ENCODE measurements at regions not wholly inside any gene's neighbourhood (a gene's known extent, or its start where the extent isn't known, plus 50 kb on each side); places are given as distances from the start of the nearest gene placed in this dataset.

DNA sequence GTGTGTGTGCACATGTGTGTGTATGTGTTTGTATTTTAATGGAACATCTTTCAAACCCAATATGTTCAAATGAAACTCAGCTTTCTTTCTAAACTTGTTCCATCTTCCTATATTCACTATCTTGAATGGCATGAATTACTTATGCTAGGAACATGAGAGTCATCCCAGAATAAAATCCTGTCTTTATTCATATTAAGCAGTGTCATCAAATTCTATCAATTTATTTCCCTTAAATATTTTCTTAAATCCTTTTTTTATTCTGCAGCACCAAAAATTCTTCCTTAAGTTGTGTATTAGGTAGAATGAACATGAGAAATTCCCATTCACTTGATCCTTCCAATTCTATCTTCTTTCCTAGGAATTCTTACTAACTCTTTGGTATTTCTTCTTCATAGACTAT is 146.6 kb upstream of the PCDH15 start:
- TF ChIP-seq, protein P1, sequence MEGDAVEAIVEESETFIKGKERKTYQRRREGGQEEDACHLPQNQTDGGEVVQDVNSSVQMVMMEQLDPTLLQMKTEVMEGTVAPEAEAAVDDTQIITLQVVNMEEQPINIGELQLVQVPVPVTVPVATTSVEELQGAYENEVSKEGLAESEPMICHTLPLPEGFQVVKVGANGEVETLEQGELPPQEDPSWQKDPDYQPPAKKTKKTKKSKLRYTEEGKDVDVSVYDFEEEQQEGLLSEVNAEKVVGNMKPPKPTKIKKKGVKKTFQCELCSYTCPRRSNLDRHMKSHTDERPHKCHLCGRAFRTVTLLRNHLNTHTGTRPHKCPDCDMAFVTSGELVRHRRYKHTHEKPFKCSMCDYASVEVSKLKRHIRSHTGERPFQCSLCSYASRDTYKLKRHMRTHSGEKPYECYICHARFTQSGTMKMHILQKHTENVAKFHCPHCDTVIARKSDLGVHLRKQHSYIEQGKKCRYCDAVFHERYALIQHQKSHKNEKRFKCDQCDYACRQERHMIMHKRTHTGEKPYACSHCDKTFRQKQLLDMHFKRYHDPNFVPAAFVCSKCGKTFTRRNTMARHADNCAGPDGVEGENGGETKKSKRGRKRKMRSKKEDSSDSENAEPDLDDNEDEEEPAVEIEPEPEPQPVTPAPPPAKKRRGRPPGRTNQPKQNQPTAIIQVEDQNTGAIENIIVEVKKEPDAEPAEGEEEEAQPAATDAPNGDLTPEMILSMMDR (IDR thresholded peaks at IDR 0.05; ENCODE audit: borderline replicate concordance): no peak
- Histone ChIP-seq H3K27ac (replicated peaks) (no peak overlapping the region), H3K27me3 (ENCODE audit: low read depth) (no peaks in the 10 kb centered on the region), H3K4me1 (no peaks in the 10 kb centered on the region), H3K36me3 (no peaks in the 10 kb centered on the region), H3K9me3 (replicated peaks) (no peaks in the 10 kb centered on the region), H3K4me3 (no peak overlapping the region)
- intact Hi-C loops (cut with micrococcal nuclease): no loop called here
- DNase-seq: no peak

DNA sequence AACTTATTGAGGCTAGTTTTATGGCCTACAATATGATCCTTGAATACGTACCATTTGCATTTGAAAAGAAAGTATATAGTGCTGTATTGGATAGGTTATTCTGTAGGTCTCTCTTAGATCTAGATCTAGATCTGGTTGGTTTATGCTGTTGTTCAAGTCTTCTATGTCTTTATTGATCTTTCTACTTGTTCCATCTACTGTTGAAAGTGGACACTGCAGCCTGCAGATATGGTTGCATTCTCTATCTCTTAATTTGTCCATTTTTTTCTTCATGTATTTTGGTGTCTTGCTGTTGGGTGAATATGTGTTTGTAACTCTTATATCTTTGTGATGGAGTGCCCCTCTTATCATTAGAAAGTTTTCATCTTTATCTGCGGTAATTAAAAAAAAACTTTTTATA is 139.4 kb upstream of the PCDH15 start:
- no peaks in the 10 kb centered on the region for H3K4me1 ChIP-seq
- no peaks in the 10 kb centered on the region for H3K27me3 ChIP-seq (ENCODE audit: low read depth)
- no peak overlapping the region for H3K4me3 ChIP-seq
- TF ChIP-seq, protein P1 (IDR thresholded peaks at IDR 0.05; ENCODE audit: borderline replicate concordance): peak; percentile 40
- no peak overlapping the region for H3K27ac ChIP-seq (replicated peaks)
- no peaks in the 10 kb centered on the region for H3K36me3 ChIP-seq
- intact Hi-C loops (cut with micrococcal nuclease): no loop called here
- H3K9me3 ChIP-seq (replicated peaks): no peaks in the 10 kb centered on the region
- DNase-seq: no peak

DNA sequence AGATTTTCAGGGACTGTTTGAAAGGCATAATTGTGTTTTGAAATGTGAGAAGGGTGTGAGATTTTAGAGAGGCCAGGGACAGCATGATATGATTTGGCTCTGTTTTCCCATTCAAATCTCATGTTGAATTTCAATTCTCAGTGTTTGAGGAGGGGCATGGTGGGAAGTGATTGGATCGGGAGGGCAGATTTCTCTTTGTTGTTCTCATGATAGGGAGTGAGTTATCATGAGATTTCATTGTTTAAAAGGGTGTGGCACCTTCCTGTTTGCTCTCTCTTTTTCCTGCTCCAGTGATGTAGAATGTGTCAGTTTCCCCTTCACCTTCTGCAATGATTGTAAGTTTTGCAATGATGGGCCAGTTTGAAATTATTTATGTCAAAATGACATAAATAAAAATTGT is 113.0 kb upstream of the PCDH15 start:
- no peaks in the 10 kb centered on the region for H3K36me3 ChIP-seq
- no peaks in the 10 kb centered on the region for H3K27me3 ChIP-seq (ENCODE audit: low read depth)
- peaks cover 15% of the 10 kb centered on the region for H3K9me3 ChIP-seq (replicated peaks)
- no peak for DNase-seq
- no peaks in the 10 kb centered on the region for H3K4me1 ChIP-seq
- H3K4me3 ChIP-seq: no peak overlapping the region
- TF ChIP-seq, protein P1 (IDR thresholded peaks at IDR 0.05; ENCODE audit: borderline replicate concordance): no peak
- no peak overlapping the region for H3K27ac ChIP-seq (replicated peaks)
- intact Hi-C loops (cut with micrococcal nuclease): no loop called here

DNA sequence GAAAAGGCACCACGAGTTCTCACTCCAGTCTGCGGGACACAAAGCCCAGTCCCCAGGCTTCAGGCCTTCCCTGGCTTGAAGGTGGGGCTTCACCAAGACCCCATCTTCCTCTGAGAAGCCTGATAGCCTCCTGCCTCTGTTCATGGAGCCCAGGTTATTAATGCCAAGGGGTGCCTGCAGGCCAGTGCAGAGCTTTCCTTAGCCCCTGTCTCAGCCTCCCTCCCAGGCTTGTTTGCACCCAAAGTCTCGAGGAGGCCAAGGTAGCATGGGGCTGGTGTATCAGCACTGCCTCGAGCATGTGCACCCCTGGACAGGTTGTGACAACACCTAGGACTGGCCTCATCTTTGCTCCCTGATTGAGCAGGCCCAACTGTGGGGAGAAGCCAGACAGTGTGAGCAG is 108.1 kb upstream of the PCDH15 start:
- intact Hi-C loops (cut with micrococcal nuclease): no loop called here
- Histone ChIP-seq H3K27ac (replicated peaks) (no peak overlapping the region), H3K4me3 (no peak overlapping the region), H3K36me3 (no peaks in the 10 kb centered on the region), H3K9me3 (replicated peaks) (peaks cover 15% of the 10 kb centered on the region), H3K27me3 (ENCODE audit: low read depth) (no peaks in the 10 kb centered on the region), H3K4me1 (no peaks in the 10 kb centered on the region)
- DNase-seq: no peak
- TF ChIP-seq, protein P1 (IDR thresholded peaks at IDR 0.05; ENCODE audit: borderline replicate concordance): no peak

DNA sequence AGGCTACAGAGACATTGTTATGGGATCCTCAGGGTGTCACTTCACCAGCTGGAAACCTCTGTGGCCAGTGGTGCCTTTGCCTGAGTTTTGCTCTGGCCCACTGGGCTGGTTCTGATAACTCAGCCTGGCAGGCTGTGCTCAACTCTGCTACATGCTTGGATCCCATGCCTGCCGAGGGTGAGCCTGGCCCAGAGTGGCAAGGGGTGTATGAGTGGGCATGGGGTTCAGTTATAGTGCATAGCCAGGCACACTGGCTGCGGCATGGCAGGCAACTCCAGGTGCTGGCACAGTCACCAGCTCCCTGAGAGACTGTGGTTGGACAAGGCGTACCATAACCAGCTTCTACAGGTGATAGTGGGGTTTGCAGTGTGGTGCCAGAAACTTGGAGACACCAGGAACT is 107.0 kb upstream of the PCDH15 start:
- Histone ChIP-seq H3K4me3 (no peak overlapping the region), H3K27me3 (ENCODE audit: low read depth) (no peaks in the 10 kb centered on the region), H3K36me3 (no peaks in the 10 kb centered on the region), H3K4me1 (no peaks in the 10 kb centered on the region), H3K27ac (replicated peaks) (no peak overlapping the region), H3K9me3 (replicated peaks) (peaks cover 8% of the 10 kb centered on the region)
- intact Hi-C loops (cut with micrococcal nuclease): no loop called here
- no peak for DNase-seq
- TF ChIP-seq, protein P1 (IDR thresholded peaks at IDR 0.05; ENCODE audit: borderline replicate concordance): no peak

DNA sequence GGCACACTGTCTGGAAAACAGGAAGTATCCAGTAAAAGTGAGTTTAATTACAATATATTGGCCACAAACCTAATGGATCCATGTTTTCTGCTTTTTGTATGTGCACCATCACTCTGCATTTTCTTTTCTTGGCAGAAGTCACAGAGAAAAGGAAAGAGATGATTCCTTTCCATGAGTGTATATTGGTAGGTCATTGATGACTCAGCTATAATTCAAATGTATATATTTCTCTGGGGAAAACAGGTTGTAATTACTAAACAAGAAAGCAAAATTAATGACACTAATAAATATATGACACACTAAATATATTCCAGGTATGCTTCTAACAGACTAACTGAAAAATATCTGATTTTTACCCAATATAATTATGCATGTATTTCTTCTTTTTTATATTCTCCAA is 105.9 kb upstream of the PCDH15 start:
- intact Hi-C loops (cut with micrococcal nuclease): no loop called here
- H3K4me1 ChIP-seq: no peaks in the 10 kb centered on the region
- no peaks in the 10 kb centered on the region for H3K36me3 ChIP-seq
- H3K27me3 ChIP-seq (ENCODE audit: low read depth): no peaks in the 10 kb centered on the region
- DNase-seq: no peak
- H3K27ac ChIP-seq (replicated peaks): no peak overlapping the region
- H3K9me3 ChIP-seq (replicated peaks): no peaks in the 10 kb centered on the region
- TF ChIP-seq, protein P1 (IDR thresholded peaks at IDR 0.05; ENCODE audit: borderline replicate concordance): no peak
- no peak overlapping the region for H3K4me3 ChIP-seq
